ENCODE measurements at regions not wholly inside any gene's neighbourhood (a gene's known extent, or its start where the extent isn't known, plus 50 kb on each side); places are given as distances from the start of the nearest gene placed in this dataset.

GRCh38 chr14:39483682-39484081 is 51.4 kb upstream of the FBXO33 start:
- TF ChIP-seq CTCF (IDR thresholded peaks at IDR 0.05) (no peak), POLR2AphosphoS5 (IDR thresholded peaks at IDR 0.05; ENCODE audit: low read depth, low read length) (no peak), REST (IDR thresholded peaks at IDR 0.05; ENCODE audit: insufficient read depth in 1 of 2, low read depth in 2 of 2, low read length in 1 of 2) (no peak), TCF7L2 (IDR thresholded peaks at IDR 0.05; ENCODE audit: low read depth, low read length) (no peak), SIN3A (IDR thresholded peaks at IDR 0.05; ENCODE audit: borderline replicate concordance, insufficient read depth, low read depth, low read length) (no peak)

Data from Panc1 (cell line).